Lower leg skin (tissue), 3 donors: ENCODE measurements at regions not wholly inside any gene's neighbourhood (a gene's known extent, or its start where the extent isn't known, plus 50 kb on each side); places are given as distances from the start of the nearest gene placed in this dataset.

Experiments
- CTCF ChIP-seq, 3 donors: fragments of 450-650 bp; IDR thresholded peaks; one replicate each; pipeline ENCODE4 v1.5.1; 2016; ENCODE audit warnings: antibody characterized with exemption in 3 of 3, mild to moderate bottlenecking in 3 of 3, moderate library complexity in 2 of 3
- POLR2A ChIP-seq, 2 donors: fragments of 450-650 bp; IDR thresholded peaks; one replicate each; pipeline ENCODE4 v1.6.1; 2016 to 2017; ENCODE audit warnings: antibody characterized with exemption in 2 of 2, mild to moderate bottlenecking in 1 of 2, moderate library complexity in 1 of 2

GRCh38 chr7:22564511-22565045 is 64.6 kb upstream of the STEAP1B start:
- TF ChIP-seq CTCF (IDR thresholded peaks at IDR 0.05) (no peak), POLR2A (IDR thresholded peaks at IDR 0.05) (no peak)
